Stimulated activated naive CD8-positive, alpha-beta T cell treated with anti-CD3 and anti-CD28 coated beads, Interleukin-15, Interleukin-2, amounts not matched to agents 100 U/mL and 50 U/mL, for 24 hours (primary cell): ENCODE measurements at regions not wholly inside any gene's neighbourhood (a gene's known extent, or its start where the extent isn't known, plus 50 kb on each side); places are given as distances from the start of the nearest gene placed in this dataset.

ENCODE experiments used
- ATAC-seq: fragments of 150-1000 bp; cut with Tn5 transposase; one replicate; pipeline ENCODE4 v1.10.0; 2021
- DNase-seq: peaks from one replicate; pipeline ENCODE4 v3.0.0; 2021

GRCh38 chr7:50962962-50963374 is 180.3 kb upstream of the GRB10 start:
- ATAC-seq = no peak
- no peak for DNase-seq

DNA sequence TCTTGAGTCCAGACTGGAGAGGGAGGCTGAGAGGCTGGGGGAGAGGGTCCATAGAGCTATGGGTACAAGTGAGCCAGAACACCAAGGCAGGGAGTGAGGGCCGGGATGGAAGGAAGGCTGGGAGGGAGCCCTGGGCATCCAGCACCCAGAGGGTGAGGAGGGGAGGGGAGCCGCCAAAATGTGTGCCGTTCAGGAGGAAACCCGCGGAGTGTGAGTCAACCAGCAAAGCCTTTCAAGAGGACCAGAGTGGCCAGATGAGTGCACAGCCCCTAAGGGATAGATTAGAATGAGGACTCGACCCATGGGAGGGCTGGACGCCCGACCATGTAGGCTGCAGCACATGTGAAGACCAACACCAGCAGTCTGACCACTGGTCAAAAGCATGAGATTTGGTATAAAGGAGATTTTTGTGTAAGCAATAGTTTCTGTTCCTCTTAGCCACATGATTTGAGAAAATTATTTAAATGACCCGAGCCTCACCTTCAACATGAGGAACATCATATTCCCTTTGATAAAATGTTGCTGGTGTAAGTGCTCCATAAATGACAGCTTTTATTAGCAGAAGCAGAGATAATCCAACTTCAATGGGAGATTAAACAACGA is 179.7 kb upstream of the GRB10 start:
- no peak for ATAC-seq
- no peak for DNase-seq

DNA sequence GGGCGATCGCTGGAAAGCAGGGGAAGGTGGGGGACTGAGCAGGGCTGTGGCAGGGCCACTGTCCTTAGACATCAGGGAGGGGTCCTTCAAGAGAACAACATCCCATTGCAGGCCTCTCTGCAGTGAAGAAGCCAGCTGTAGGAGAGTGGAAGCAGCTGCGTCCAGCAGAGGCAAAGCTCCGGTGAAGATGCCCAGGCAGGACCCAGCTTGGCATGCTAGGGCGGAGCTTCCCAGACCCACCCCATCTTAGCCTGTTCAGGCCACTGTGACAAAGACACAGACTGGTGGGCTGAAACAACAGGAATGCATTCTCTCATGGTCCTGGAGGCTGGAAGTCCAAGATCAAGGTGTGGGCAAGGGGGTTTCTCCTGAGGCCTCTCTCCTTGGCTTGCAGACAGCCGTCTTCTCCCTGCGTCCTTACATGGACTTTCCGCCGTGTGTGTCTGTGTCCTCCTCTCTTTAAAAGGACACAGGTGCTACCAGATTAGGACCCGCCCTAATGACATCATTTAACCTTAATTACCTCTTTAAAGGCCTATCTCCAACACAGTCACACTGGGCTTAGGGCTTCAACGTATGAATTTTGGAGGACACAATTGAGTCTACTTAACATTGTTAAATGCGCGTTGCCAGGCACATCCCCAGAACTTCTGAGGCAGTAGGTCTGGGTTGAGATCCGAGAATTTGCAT is 178.1 kb upstream of the GRB10 start:
- DNase-seq (no peak), ATAC-seq (no peak)

- DNase-seq = no peak
- ATAC-seq = no peak
Observed at GRCh38 chr7:50959991-50960390, 177.3 kb upstream of the GRB10 start.

DNA sequence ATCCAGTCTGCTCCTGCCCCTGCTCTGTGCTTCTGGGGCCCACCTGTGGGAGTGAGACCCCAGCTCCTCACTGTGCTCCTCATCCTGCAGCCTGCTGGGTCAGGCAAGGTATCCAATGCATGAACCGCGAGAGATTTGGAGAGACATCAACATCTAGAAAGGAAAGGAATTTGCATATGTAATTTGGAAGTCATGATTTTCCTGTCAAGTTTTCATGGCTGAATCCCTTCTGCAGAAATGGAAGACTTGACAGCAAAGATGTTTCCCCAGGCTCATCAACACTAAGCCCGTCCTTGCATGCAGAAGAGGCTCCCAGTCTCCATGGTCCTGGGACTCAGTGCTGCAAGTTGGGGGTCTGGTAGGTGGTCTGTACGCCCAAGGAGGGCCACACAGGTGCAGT is 176.9 kb upstream of the GRB10 start:
- DNase-seq = no peak
- ATAC-seq = no peak

GRCh38 chr7:50957855-50958254 is 175.2 kb upstream of the GRB10 start:
- ATAC-seq = no peak
- DNase-seq = no peak

GRCh38 chr7:50957431-50957830 is 174.7 kb upstream of the GRB10 start:
- no peak for ATAC-seq

GRCh38 chr7:50956522-50957155 is 173.9 kb upstream of the GRB10 start:
- no peak for DNase-seq
- no peak for ATAC-seq

More at GRCh38 chr7:50957431-50957830, 174.7 kb upstream of the GRB10 start:
- no peak for DNase-seq

- ATAC-seq (no peak), DNase-seq (no peak)
Observed at GRCh38 chr7:50954716-50955115, 172.0 kb upstream of the GRB10 start.

DNA sequence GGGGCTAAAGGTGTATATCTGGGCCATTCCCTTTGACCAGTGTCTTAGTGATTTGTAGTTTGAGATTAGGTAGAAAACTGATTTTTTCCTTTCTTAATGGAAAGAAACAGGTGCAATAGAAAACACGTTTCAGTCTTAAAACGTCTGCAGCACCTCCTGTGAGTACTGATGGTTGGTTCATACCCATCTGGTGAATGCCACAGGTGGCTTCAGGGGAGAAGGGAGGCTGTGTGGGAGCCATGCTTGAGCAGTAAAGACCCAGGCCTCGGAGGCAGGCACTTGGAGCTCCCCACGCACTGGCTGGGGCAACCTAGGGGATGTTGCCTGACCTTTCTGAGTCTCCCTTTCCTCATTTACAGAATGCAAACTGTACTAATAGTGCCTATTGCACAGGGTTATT is 171.5 kb upstream of the GRB10 start:
- DNase-seq = no peak
- no peak for ATAC-seq

DNA sequence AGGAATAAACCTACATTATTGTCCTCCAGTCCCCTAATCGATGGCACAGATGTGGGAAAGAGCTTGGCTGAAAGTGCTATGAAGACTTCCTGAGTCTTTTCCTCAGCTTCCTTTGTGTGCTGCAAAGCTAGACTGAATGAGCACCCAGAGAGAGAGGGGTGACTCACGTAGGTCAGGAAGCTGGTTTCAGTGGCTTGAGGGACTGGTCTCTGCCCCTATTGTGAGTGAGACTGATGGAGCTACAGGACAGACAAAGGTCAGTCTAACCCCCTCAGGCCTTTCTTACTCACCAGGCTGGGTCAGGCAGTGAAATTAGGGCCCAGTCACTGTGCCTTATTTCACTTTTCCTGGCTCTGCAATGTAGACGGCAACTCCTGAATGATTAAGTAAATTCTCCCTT is 171.1 kb upstream of the GRB10 start:
- ATAC-seq = no peak
- no peak for DNase-seq

GRCh38 chr7:50953303-50953702 is 170.6 kb upstream of the GRB10 start:
- ATAC-seq (no peak), DNase-seq (no peak)

GRCh38 chr7:50952544-50952943 is 169.8 kb upstream of the GRB10 start:
- no peak for DNase-seq
- ATAC-seq = no peak

DNA sequence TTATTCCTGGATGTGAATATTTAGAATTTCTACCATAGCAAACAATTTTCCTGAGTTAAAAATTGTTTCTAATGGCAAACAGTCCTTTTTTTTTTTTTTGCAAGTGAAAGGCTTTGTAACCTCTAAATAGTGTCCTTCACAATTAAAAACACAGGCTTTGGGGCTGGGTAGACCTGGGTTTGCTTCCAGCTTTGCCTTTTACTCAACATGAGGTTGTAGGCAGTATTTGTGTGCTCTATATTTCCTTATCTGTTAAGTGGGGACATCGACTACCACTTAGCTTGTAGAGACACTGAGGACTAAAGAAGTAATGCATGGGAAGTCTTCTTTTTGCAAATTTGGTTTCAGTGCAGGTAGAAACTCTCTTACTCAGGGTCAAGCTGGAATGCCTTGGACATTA is 169.4 kb upstream of the GRB10 start:
- DNase-seq = no peak
- ATAC-seq = no peak

GRCh38 chr7:50943482-50943881 is 160.8 kb upstream of the GRB10 start:
- no peak for DNase-seq
- ATAC-seq = no peak

- ATAC-seq = no peak
- DNase-seq = no peak
Observed at GRCh38 chr7:50941525-50941924, 158.8 kb upstream of the GRB10 start.

GRCh38 chr7:50940621-50941020 is 157.9 kb upstream of the GRB10 start:
- ATAC-seq (no peak), DNase-seq (no peak)

- ATAC-seq (no peak), DNase-seq (no peak)
Observed at GRCh38 chr7:50939021-50939420, 156.3 kb upstream of the GRB10 start.

DNA sequence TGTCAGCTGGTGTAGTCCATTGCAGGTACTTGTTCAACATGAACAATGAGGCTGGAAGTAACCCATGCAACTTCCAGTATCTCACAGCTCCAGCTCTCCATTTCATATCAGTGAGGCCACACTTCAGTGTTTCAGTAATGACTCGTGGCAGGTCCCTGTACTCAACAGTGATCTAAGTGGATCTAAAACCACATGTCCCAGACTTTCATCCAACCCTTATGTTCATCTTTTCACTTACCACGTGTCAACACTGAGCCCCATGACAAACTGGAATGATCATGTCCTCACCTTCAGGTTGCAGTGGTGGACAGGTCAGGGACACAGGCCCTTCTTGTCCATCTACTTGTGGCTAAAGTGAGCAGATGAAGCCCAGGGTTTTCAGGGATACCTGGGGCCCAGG is 155.0 kb upstream of the GRB10 start:
- no peak for ATAC-seq
- no peak for DNase-seq

- DNase-seq = no peak
- no peak for ATAC-seq
Observed at GRCh38 chr7:50926049-50926448, 143.4 kb upstream of the GRB10 start.

- DNase-seq (no peak), ATAC-seq (no peak)
Observed at GRCh38 chr7:50923476-50923875, 140.8 kb upstream of the GRB10 start.

DNA sequence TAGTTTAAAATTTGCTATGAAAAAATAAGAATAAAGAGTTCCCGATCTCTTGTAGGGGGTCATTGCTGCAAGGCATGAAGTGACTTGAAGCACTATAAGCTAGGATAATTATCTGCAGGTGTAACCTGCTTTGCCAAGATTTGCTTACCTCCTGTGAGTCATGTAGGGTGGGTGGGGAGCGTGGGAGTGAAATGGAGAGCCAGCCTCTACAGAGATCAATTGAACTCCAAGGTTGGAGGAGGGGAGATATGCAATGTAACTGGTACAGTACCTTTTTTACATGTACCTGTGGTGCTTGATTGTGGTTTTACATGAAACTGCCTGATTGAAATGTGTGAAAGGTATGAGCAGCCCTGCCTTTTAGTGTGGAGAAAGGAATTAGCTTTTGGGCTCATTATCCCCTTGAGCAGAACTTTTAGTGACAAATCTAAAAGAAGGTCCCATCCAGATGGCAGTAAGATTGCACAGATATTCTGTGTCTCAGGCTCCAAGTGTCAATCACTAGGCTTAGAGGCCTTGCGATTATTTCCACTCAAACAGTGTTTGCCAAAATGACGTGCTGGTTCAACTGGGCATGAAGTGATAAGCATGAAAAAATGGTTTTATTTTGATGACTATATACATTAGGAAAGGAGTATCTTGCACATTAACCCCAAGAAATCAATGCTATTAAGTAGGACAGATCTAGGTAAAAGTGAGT is 138.6 kb upstream of the GRB10 start:
- no peak for ATAC-seq
- DNase-seq = no peak

DNA sequence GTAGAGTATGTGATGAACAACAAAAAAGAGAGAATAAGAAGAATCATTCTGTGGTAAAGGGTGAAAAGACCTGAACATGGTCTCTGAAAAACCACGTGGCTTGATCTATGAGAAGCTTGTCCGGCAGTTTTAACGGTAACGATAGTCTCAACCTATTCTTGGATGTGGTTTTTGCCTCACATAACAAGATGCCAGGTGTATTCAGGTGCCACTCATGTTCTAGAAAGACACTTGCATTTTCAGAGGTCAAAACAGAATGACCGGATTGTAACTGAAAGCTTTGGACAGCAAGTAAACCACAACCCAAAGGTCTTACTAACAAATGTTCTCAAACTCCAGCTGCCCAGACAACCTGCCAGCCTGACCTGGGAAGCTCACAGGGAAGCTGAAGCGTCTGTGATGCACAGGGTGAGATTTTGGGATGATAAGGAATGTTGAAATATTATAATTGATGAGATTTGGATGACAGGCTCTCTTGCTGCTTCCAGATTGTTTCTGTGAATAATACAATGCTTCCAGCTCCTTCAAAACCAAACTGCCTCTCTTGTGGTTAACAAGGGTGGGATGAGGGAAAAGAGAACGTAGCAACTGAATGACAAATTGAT is 137.4 kb upstream of the GRB10 start:
- ATAC-seq = no peak

More for the DNA sequence above, 137.4 kb upstream of the GRB10 start:
- DNase-seq = no peak
